ENCODE measurements at regions not wholly inside any gene's neighbourhood (a gene's known extent, or its start where the extent isn't known, plus 50 kb on each side); places are given as distances from the start of the nearest gene placed in this dataset.

DNA sequence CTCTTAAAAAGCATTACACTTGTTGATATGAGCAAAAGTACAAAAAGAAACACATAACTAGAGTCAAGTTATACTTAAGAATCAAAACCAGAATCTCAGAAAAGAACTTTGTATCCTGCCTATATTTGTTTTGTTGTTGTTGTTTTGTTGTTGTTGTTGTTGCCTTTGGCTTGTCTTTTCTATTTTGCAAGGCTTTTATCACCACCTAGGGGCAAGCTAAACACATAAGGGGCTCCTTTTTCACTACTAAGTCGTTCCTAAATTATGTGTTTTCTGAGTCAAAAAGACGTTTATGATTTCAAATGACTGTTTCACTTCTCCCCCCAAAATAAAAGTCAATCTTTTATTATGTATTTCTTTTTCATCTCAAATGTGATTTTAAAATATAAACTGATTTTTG, 250.2 kb downstream of the RBM26 start:
- no peaks in the 10 kb centered on the region for H3K36me3 Mint-ChIP-seq
- intact Hi-C loops (cut with micrococcal nuclease), result no loop called here
- H3K79me2 ChIP-seq (ENCODE audit: insufficient read depth, low read length), result no peaks in the 10 kb centered on the region
- no peak overlapping the region for H3K4me3 Mint-ChIP-seq
- TF ChIP-seq, protein P1, sequence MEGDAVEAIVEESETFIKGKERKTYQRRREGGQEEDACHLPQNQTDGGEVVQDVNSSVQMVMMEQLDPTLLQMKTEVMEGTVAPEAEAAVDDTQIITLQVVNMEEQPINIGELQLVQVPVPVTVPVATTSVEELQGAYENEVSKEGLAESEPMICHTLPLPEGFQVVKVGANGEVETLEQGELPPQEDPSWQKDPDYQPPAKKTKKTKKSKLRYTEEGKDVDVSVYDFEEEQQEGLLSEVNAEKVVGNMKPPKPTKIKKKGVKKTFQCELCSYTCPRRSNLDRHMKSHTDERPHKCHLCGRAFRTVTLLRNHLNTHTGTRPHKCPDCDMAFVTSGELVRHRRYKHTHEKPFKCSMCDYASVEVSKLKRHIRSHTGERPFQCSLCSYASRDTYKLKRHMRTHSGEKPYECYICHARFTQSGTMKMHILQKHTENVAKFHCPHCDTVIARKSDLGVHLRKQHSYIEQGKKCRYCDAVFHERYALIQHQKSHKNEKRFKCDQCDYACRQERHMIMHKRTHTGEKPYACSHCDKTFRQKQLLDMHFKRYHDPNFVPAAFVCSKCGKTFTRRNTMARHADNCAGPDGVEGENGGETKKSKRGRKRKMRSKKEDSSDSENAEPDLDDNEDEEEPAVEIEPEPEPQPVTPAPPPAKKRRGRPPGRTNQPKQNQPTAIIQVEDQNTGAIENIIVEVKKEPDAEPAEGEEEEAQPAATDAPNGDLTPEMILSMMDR (IDR thresholded peaks at IDR 0.05), result no peak
- H2AFZ ChIP-seq (ENCODE audit: insufficient read depth, low read depth, low read length, poor library complexity, severe bottlenecking), result no peak overlapping the region
- H3K27ac ChIP-seq (ENCODE audit: low read depth in 1 of 2, low read length in 2 of 2), result no peak overlapping the region
- no peaks in the 10 kb centered on the region for H3K4me1 ChIP-seq (ENCODE audit: control insufficient read depth in 1 of 2, insufficient read depth in 2 of 2, low read length in 2 of 2)
- H3K27me3 Mint-ChIP-seq (ENCODE audit: low read depth in 3 of 3), result peaks cover 0 to 6% (median 0%) of the 10 kb centered on the region in 3 donors
- no peaks in the 10 kb centered on the region for H3K27me3 ChIP-seq (ENCODE audit: control insufficient read depth in 2 of 2, insufficient read depth in 2 of 2, low read length in 2 of 2)
- no peaks in the 10 kb centered on the region for H3K9me3 ChIP-seq (replicated peaks in 1 of 2; ENCODE audit: control insufficient read depth in 1 of 2, insufficient read depth in 1 of 2, low read length in 2 of 2)
- H3K9me3 Mint-ChIP-seq, result peaks cover 0 to 5% (median 2%) of the 10 kb centered on the region in 7 donors
- no peak overlapping the region for H3K9ac ChIP-seq (ENCODE audit: insufficient read depth, low read length, poor library complexity, severe bottlenecking)
- H3K4me3 ChIP-seq (replicated peaks in 1 of 3; ENCODE audit: low read depth in 2 of 3, low read length in 3 of 3), result no peak overlapping the region
- no peaks in the 10 kb centered on the region for H4K20me1 ChIP-seq (ENCODE audit: insufficient read depth, low read length)
- no CpG with 5 or more reads among the region's 2 CpGs for WGBS (ENCODE audit: insufficient coverage)
- H3K27ac Mint-ChIP-seq, result no peak overlapping the region
- DNase-seq, result no peak
- H3K4me1 Mint-ChIP-seq, result no peaks in the 10 kb centered on the region
- no peaks in the 10 kb centered on the region for H3K36me3 ChIP-seq (replicated peaks in 1 of 2; ENCODE audit: control insufficient read depth in 1 of 2, insufficient read depth in 2 of 2, low read length in 2 of 2)
- no peak overlapping the region for H3K4me2 ChIP-seq (replicated peaks; ENCODE audit: extremely low read depth, low read length, poor library complexity, severe bottlenecking)

DNA sequence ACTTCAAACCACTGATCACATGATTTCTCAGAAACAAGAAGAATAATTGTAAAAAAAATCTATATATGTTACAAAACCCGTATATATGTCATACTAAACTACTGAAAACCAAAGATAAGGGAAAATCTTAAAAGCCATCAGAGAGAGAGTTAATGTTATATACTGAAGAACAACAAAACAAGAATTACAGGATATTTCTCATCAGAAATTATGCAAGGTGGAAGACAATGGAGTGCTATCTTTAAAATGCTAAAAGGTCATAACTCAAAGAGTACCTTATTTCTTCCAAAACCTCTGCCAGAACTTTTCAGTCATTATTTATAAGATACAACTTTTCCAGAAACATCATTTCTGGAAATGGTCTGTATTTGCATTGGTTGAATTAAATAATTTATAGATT, 256.8 kb downstream of the RBM26 start:
- no peaks in the 10 kb centered on the region for H3K79me2 ChIP-seq (ENCODE audit: insufficient read depth, low read length)
- H3K4me3 ChIP-seq (replicated peaks in 1 of 3; ENCODE audit: low read depth in 2 of 3, low read length in 3 of 3), result no peak overlapping the region
- Mint-ChIP-seq H3K9me3 (peaks cover 2 to 13% (median 5%) of the 10 kb centered on the region in 7 donors), H3K4me1 (no peaks in the 10 kb centered on the region), H3K36me3 (no peaks in the 10 kb centered on the region), H3K27me3 (ENCODE audit: low read depth in 3 of 3) (peaks cover 0 to 4% (median 0%) of the 10 kb centered on the region in 3 donors), H3K4me3 (no peak overlapping the region), H3K27ac (no peak overlapping the region)
- no peak for DNase-seq
- no peaks in the 10 kb centered on the region for H3K27me3 ChIP-seq (ENCODE audit: control insufficient read depth in 2 of 2, insufficient read depth in 2 of 2, low read length in 2 of 2)
- no peak overlapping the region for H2AFZ ChIP-seq (ENCODE audit: insufficient read depth, low read depth, low read length, poor library complexity, severe bottlenecking)
- no peak overlapping the region for H3K27ac ChIP-seq (ENCODE audit: low read depth in 1 of 2, low read length in 2 of 2)
- H3K4me2 ChIP-seq (replicated peaks; ENCODE audit: extremely low read depth, low read length, poor library complexity, severe bottlenecking), result no peak overlapping the region
- intact Hi-C loops (cut with micrococcal nuclease), result no loop called here
- no CpG with 5 or more reads among the region's 1 CpG for WGBS (ENCODE audit: insufficient coverage)
- no peaks in the 10 kb centered on the region for H3K9me3 ChIP-seq (replicated peaks in 1 of 2; ENCODE audit: control insufficient read depth in 1 of 2, insufficient read depth in 1 of 2, low read length in 2 of 2)
- no peaks in the 10 kb centered on the region for H4K20me1 ChIP-seq (ENCODE audit: insufficient read depth, low read length)
- no peaks in the 10 kb centered on the region for H3K4me1 ChIP-seq (ENCODE audit: control insufficient read depth in 1 of 2, insufficient read depth in 2 of 2, low read length in 2 of 2)
- H3K36me3 ChIP-seq (replicated peaks in 1 of 2; ENCODE audit: control insufficient read depth in 1 of 2, insufficient read depth in 2 of 2, low read length in 2 of 2), result no peaks in the 10 kb centered on the region
- no peak overlapping the region for H3K9ac ChIP-seq (ENCODE audit: insufficient read depth, low read length, poor library complexity, severe bottlenecking)
- TF ChIP-seq, protein P1 (IDR thresholded peaks at IDR 0.05), result no peak

Data from CD14-positive monocyte (primary cell).